Tibial nerve (tissue), 3 donors: ENCODE measurements at regions not wholly inside any gene's neighbourhood (a gene's known extent, or its start where the extent isn't known, plus 50 kb on each side); places are given as distances from the start of the nearest gene placed in this dataset.

Experiments used
- POLR2A ChIP-seq, 2 donors: fragments of 450-650 bp; IDR thresholded peaks; one replicate each; pipeline ENCODE4 v1.6.1; 2017; ENCODE audit warnings: antibody characterized with exemption in 2 of 2, mild to moderate bottlenecking in 2 of 2, moderate library complexity in 2 of 2
- TF ChIP-seq, protein P1 (sequence below), 5 experiments: fragments of 200-600 bp in 3 of 5; fragments of 450-650 bp in 2 of 5; sonication (generic) in 3 of 5; IDR thresholded peaks; one replicate each; pipeline ENCODE4 v1.5.1; 2016 to 2019; ENCODE audit warnings: antibody characterized with exemption in 5 of 5, mild to moderate bottlenecking in 3 of 5, moderate library complexity in 2 of 5

DNA sequence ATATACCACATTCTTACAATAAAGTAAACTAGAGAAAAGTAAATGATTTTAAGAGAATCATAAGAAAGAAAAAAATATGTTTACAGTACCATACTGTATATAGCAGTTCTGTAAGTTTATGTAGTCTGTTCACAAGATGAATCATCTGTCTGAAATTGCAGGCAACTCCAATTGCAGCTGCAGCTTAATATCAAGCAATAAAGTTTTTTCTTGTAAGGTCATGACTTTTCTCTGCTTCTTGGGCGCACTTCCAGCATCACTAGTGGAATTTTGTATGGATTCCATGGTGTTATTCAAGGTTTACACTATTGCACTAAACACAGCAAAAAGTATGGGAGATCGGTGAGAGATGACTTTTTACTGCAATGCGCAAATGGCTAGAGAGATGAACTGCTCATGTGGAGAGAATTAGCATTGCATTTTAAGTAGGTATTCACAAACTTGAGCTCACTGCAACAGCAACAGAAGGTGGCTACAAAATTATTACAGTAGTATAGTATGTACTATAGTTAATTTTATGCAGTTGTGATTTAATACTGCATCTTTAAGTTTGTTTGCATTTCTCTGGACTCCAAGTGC lies 445.4 kb upstream of the OR4E1 start:
- TF ChIP-seq, protein P1, sequence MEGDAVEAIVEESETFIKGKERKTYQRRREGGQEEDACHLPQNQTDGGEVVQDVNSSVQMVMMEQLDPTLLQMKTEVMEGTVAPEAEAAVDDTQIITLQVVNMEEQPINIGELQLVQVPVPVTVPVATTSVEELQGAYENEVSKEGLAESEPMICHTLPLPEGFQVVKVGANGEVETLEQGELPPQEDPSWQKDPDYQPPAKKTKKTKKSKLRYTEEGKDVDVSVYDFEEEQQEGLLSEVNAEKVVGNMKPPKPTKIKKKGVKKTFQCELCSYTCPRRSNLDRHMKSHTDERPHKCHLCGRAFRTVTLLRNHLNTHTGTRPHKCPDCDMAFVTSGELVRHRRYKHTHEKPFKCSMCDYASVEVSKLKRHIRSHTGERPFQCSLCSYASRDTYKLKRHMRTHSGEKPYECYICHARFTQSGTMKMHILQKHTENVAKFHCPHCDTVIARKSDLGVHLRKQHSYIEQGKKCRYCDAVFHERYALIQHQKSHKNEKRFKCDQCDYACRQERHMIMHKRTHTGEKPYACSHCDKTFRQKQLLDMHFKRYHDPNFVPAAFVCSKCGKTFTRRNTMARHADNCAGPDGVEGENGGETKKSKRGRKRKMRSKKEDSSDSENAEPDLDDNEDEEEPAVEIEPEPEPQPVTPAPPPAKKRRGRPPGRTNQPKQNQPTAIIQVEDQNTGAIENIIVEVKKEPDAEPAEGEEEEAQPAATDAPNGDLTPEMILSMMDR (IDR thresholded peaks at IDR 0.05): no peak
- no peak for TF ChIP-seq POLR2A (IDR thresholded peaks at IDR 0.05)
